ENCODE measurements at regions not wholly inside any gene's neighbourhood (a gene's known extent, or its start where the extent isn't known, plus 50 kb on each side); places are given as distances from the start of the nearest gene placed in this dataset.

DNA sequence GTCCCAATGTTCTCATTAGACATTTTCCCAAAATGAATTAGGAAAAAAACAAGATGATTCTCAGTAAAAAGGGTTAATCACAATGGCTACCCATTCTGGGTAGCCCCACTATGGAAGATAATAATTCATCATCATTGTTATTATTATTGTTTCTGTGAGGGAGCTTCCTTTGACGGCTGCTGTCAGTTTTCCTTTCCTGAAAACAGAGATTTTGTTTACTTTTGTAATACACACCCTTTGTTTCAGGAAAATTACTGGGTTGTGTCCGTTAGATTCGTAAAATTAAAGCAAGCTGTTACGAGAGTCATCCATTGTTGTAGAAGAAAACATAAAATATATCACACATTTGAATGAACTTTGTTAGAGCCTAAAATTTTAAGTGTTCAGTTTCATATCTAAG is 192.9 kb upstream of the ANKRD50 start:
- Histone ChIP-seq H3K27ac (ENCODE audit: low read depth, low read length) (no peak overlapping the region), H3K27me3 (ENCODE audit: control insufficient read depth in 1 of 2, insufficient read depth in 2 of 2, low read length in 2 of 2) (no peaks in the 10 kb centered on the region), H3K36me3 (ENCODE audit: insufficient read depth, low read length) (no peaks in the 10 kb centered on the region), H3K9ac (ENCODE audit: low read length) (no peak overlapping the region), H3K4me3 (ENCODE audit: low read depth in 1 of 2, low read length in 2 of 2) (no peak overlapping the region), H3K9me3 (ENCODE audit: low read length) (no peaks in the 10 kb centered on the region), H3K4me1 (ENCODE audit: insufficient read depth, low read length) (peaks cover 8% of the 10 kb centered on the region)

GRCh38 chr4:124904723-124905388 is 192.3 kb upstream of the ANKRD50 start:
- H3K4me1 ChIP-seq (ENCODE audit: insufficient read depth, low read length) = peaks cover 8% of the 10 kb centered on the region
- H3K27me3 ChIP-seq (ENCODE audit: control insufficient read depth in 1 of 2, insufficient read depth in 2 of 2, low read length in 2 of 2) = no peaks in the 10 kb centered on the region
- H3K9me3 ChIP-seq (ENCODE audit: low read length) = no peaks in the 10 kb centered on the region
- no peak overlapping the region for H3K9ac ChIP-seq (ENCODE audit: low read length)
- H3K27ac ChIP-seq (ENCODE audit: low read depth, low read length) = no peak overlapping the region
- no peaks in the 10 kb centered on the region for H3K36me3 ChIP-seq (ENCODE audit: insufficient read depth, low read length)
- no peak overlapping the region for H3K4me3 ChIP-seq (ENCODE audit: low read depth in 1 of 2, low read length in 2 of 2)

- no peak overlapping the region for H3K9ac ChIP-seq (ENCODE audit: low read length)
- H3K4me3 ChIP-seq (ENCODE audit: low read depth in 1 of 2, low read length in 2 of 2) = peak overlapping the region; percentile 7 to 42
- no peaks in the 10 kb centered on the region for H3K27me3 ChIP-seq (ENCODE audit: control insufficient read depth in 1 of 2, insufficient read depth in 2 of 2, low read length in 2 of 2)
- no peaks in the 10 kb centered on the region for H3K36me3 ChIP-seq (ENCODE audit: insufficient read depth, low read length)
- no peak overlapping the region for H3K27ac ChIP-seq (ENCODE audit: low read depth, low read length)
- peaks cover 8% of the 10 kb centered on the region for H3K4me1 ChIP-seq (ENCODE audit: insufficient read depth, low read length)
- H3K9me3 ChIP-seq (ENCODE audit: low read length) = no peaks in the 10 kb centered on the region
Measured at GRCh38 chr4:124903995-124904722, 191.6 kb upstream of the ANKRD50 start.

DNA sequence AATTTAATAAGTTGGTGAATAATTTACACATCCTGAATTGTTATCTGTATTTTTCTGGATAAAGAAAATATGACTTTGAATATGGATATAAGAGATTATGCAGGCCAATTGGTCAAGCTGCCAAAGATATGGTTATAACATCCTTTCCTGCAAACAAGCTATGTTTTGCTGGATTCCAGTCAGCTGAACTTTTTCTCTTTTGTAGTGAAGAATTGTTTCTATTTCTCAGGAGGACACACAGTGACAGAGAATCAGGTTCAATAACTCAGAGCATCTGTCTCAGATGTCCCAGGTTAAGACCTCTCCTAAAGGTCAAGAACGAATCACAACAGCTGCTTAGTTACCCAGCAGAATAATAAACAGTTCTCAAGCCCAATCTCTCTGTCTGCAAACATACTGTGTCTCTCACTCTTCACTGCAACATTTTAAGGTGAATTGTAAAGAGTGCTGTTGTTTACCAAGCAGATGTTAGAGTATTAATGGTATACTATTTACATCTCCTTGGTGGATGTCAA is 189.5 kb upstream of the ANKRD50 start:
- no peaks in the 10 kb centered on the region for H3K27me3 ChIP-seq (ENCODE audit: control insufficient read depth in 1 of 2, insufficient read depth in 2 of 2, low read length in 2 of 2)
- H3K4me1 ChIP-seq (ENCODE audit: insufficient read depth, low read length) = peaks cover 8% of the 10 kb centered on the region
- H3K4me3 ChIP-seq (ENCODE audit: low read depth in 1 of 2, low read length in 2 of 2) = no peak overlapping the region
- H3K36me3 ChIP-seq (ENCODE audit: insufficient read depth, low read length) = no peaks in the 10 kb centered on the region
- H3K27ac ChIP-seq (ENCODE audit: low read depth, low read length) = no peak overlapping the region
- no peaks in the 10 kb centered on the region for H3K9me3 ChIP-seq (ENCODE audit: low read length)
- H3K9ac ChIP-seq (ENCODE audit: low read length) = no peak overlapping the region

GRCh38 chr4:124899997-124900396 is 187.5 kb upstream of the ANKRD50 start:
- Histone ChIP-seq H3K4me3 (ENCODE audit: low read depth in 1 of 2, low read length in 2 of 2) (no peak overlapping the region), H3K4me1 (ENCODE audit: insufficient read depth, low read length) (peaks cover 8% of the 10 kb centered on the region), H3K9me3 (ENCODE audit: low read length) (no peaks in the 10 kb centered on the region), H3K36me3 (ENCODE audit: insufficient read depth, low read length) (no peaks in the 10 kb centered on the region), H3K9ac (ENCODE audit: low read length) (no peak overlapping the region), H3K27me3 (ENCODE audit: control insufficient read depth in 1 of 2, insufficient read depth in 2 of 2, low read length in 2 of 2) (no peaks in the 10 kb centered on the region), H3K27ac (ENCODE audit: low read depth, low read length) (no peak overlapping the region)

- H3K36me3 ChIP-seq (ENCODE audit: insufficient read depth, low read length) = no peaks in the 10 kb centered on the region
- H3K27ac ChIP-seq (ENCODE audit: low read depth, low read length) = no peak overlapping the region
- H3K9me3 ChIP-seq (ENCODE audit: low read length) = no peaks in the 10 kb centered on the region
- H3K4me1 ChIP-seq (ENCODE audit: insufficient read depth, low read length) = no peaks in the 10 kb centered on the region
- no peak overlapping the region for H3K9ac ChIP-seq (ENCODE audit: low read length)
- H3K27me3 ChIP-seq (ENCODE audit: control insufficient read depth in 1 of 2, insufficient read depth in 2 of 2, low read length in 2 of 2) = no peaks in the 10 kb centered on the region
- no peak overlapping the region for H3K4me3 ChIP-seq (ENCODE audit: low read depth in 1 of 2, low read length in 2 of 2)
Measured at GRCh38 chr4:124890522-124890921, 178.0 kb upstream of the ANKRD50 start.

- Histone ChIP-seq H3K4me3 (ENCODE audit: low read depth in 1 of 2, low read length in 2 of 2) (no peak overlapping the region), H3K9ac (ENCODE audit: low read length) (no peak overlapping the region), H3K27me3 (ENCODE audit: control insufficient read depth in 1 of 2, insufficient read depth in 2 of 2, low read length in 2 of 2) (no peaks in the 10 kb centered on the region), H3K36me3 (ENCODE audit: insufficient read depth, low read length) (no peaks in the 10 kb centered on the region), H3K4me1 (ENCODE audit: insufficient read depth, low read length) (no peaks in the 10 kb centered on the region), H3K9me3 (ENCODE audit: low read length) (no peaks in the 10 kb centered on the region), H3K27ac (ENCODE audit: low read depth, low read length) (no peak overlapping the region)
Measured at GRCh38 chr4:124887739-124888138, 175.2 kb upstream of the ANKRD50 start.

DNA sequence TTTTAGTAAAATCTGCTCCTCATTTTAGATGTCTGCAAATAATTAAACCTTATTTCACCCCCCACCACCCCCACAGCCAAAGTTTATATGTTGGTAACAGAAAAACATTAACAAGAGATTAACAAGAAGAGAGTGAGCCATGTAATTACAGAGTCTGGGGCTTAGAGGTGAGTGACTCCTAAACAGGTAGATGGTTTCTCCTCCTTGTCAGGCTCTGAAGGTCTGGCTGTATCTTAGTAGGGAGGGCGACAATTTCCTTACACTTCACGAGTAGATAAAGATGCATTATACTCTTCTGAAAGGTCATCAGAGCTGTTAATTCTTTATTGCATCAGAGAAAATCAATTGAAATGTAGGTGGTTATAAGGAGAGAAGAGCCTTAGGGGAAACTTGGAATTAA is 171.8 kb upstream of the ANKRD50 start:
- no peak overlapping the region for H3K9ac ChIP-seq (ENCODE audit: low read length)
- no peaks in the 10 kb centered on the region for H3K4me1 ChIP-seq (ENCODE audit: insufficient read depth, low read length)

DNA sequence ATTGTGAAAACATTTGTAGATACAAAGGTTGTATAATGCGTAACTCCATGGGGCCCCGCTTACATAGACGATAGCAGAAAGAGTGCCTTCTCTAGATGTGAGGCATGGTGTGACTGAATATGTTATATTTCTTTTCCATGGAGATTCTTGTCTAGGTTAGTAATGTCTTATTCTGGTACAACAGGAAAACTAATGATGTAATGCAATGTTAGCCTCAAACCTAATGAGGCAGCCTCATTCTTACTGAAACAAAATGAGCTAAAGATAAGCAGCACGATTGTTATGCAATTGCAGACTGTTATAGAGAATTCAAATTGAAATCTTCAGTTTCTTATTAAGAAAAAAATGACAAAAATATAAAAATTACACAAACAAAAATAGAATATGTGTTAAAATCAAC is 171.1 kb upstream of the ANKRD50 start:
- Histone ChIP-seq H3K27ac (ENCODE audit: low read depth, low read length) (no peak overlapping the region), H3K9ac (ENCODE audit: low read length) (no peak overlapping the region), H3K9me3 (ENCODE audit: low read length) (no peaks in the 10 kb centered on the region), H3K4me3 (ENCODE audit: low read depth in 1 of 2, low read length in 2 of 2) (no peak overlapping the region), H3K4me1 (ENCODE audit: insufficient read depth, low read length) (no peaks in the 10 kb centered on the region), H3K27me3 (ENCODE audit: control insufficient read depth in 1 of 2, insufficient read depth in 2 of 2, low read length in 2 of 2) (no peaks in the 10 kb centered on the region), H3K36me3 (ENCODE audit: insufficient read depth, low read length) (no peaks in the 10 kb centered on the region)

More for the DNA sequence above, 171.8 kb upstream of the ANKRD50 start:
- no peak overlapping the region for H3K4me3 ChIP-seq (ENCODE audit: low read depth in 1 of 2, low read length in 2 of 2)
- H3K9me3 ChIP-seq (ENCODE audit: low read length) = no peaks in the 10 kb centered on the region
- H3K27ac ChIP-seq (ENCODE audit: low read depth, low read length) = no peak overlapping the region
- no peaks in the 10 kb centered on the region for H3K27me3 ChIP-seq (ENCODE audit: control insufficient read depth in 1 of 2, insufficient read depth in 2 of 2, low read length in 2 of 2)
- no peaks in the 10 kb centered on the region for H3K36me3 ChIP-seq (ENCODE audit: insufficient read depth, low read length)

DNA sequence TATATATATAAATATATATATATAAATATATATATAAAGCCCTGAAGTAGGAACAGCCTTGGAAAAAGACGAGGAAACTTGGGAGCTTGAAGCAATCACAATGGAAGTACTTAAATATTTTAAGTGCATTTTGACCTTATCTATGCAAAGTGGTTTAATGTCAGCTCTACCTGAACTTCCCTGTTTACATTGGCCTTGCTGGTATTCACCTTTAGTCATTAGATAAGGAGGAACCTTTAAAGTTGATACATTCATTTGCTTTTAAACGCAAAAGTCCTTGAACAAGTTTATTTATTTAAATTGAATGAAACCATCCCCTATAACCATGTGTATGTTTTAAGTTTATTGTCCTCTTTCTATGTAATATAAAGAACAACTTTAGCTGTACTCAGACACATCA is 166.7 kb upstream of the ANKRD50 start:
- no peaks in the 10 kb centered on the region for H3K9me3 ChIP-seq (ENCODE audit: low read length)
- H3K9ac ChIP-seq (ENCODE audit: low read length) = no peak overlapping the region
- no peaks in the 10 kb centered on the region for H3K27me3 ChIP-seq (ENCODE audit: control insufficient read depth in 1 of 2, insufficient read depth in 2 of 2, low read length in 2 of 2)
- no peak overlapping the region for H3K4me3 ChIP-seq (ENCODE audit: low read depth in 1 of 2, low read length in 2 of 2)
- no peak overlapping the region for H3K27ac ChIP-seq (ENCODE audit: low read depth, low read length)
- H3K4me1 ChIP-seq (ENCODE audit: insufficient read depth, low read length) = no peaks in the 10 kb centered on the region
- H3K36me3 ChIP-seq (ENCODE audit: insufficient read depth, low read length) = no peaks in the 10 kb centered on the region

- Histone ChIP-seq H3K36me3 (ENCODE audit: insufficient read depth, low read length) (no peaks in the 10 kb centered on the region), H3K9ac (ENCODE audit: low read length) (no peak overlapping the region), H3K4me1 (ENCODE audit: insufficient read depth, low read length) (no peaks in the 10 kb centered on the region), H3K4me3 (ENCODE audit: low read depth in 1 of 2, low read length in 2 of 2) (no peak overlapping the region), H3K27me3 (ENCODE audit: control insufficient read depth in 1 of 2, insufficient read depth in 2 of 2, low read length in 2 of 2) (no peaks in the 10 kb centered on the region), H3K27ac (ENCODE audit: low read depth, low read length) (no peak overlapping the region), H3K9me3 (ENCODE audit: low read length) (no peaks in the 10 kb centered on the region)
Measured at GRCh38 chr4:124874172-124874450, 161.6 kb upstream of the ANKRD50 start.
